Psoas muscle (tissue), 7 donors: ENCODE measurements at regions not wholly inside any gene's neighbourhood (a gene's known extent, or its start where the extent isn't known, plus 50 kb on each side); places are given as distances from the start of the nearest gene placed in this dataset.

Experiments used
- ATAC-seq, 4 donors: fragments of 200-7000 bp; cut with Tn5 transposase; one replicate each; pipeline ENCODE4 v1.9.1; 2020; ENCODE audit warnings: moderate library complexity in 3 of 4, mild to moderate bottlenecking in 2 of 4
- DNase-seq, 2 donors: peaks; one replicate each; pipeline ENCODE4 v3.0.0-alpha.2; 2020
- H3K27ac ChIP-seq: fragments of 200-600 bp; one replicate; pipeline ENCODE4 v1.8.0; 2022
- H3K27me3 ChIP-seq, 3 donors: fragments of 200-600 bp in 1 of 3; one replicate each; pipeline versions ENCODE4 v1.6.1 to v1.8.0; 2013 to 2022; ENCODE audit warnings: low read length in 2 of 3, mild to moderate bottlenecking in 2 of 3, moderate library complexity in 1 of 3; ENCODE audit not compliant: insufficient read depth in 3 of 3
- H3K36me3 ChIP-seq, 2 donors: fragments of 200-600 bp in 1 of 2; one replicate each; pipeline versions ENCODE4 v1.6.1 to v1.8.0; 2013 to 2022; ENCODE audit warnings: low read depth in 1 of 2, mild to moderate bottlenecking in 1 of 2, moderate library complexity in 1 of 2; ENCODE audit not compliant: insufficient read depth in 1 of 2
- H3K4me1 ChIP-seq: fragments of 200-600 bp; one replicate; pipeline ENCODE4 v1.8.0; 2022
- H3K4me3 ChIP-seq: fragments of 200-600 bp; one replicate; pipeline ENCODE4 v1.8.0; 2022; ENCODE audit warnings: mild to moderate bottlenecking
- H3K9me3 ChIP-seq: fragments of 200-600 bp; one replicate; pipeline ENCODE4 v1.8.0; 2022
- WGBS, 3 donors: extraction: QIAGEN DNeasy Blood & Tissue Kit; methylation state at CpG; one replicate each; pipeline versions ENCODE4 v1.1.6 to v1.1.7; 2013; 5-methylcytosine and 5-hydroxymethylcytosine counted together
- intact Hi-C, 2 donors: fragments of 100-400 bp; cut with DNase I; formaldehyde crosslinking; loops; one replicate each; pipeline versions ENCODE4 v1.11.0 to v1.14.2; 2022
- TF ChIP-seq, protein P1 (sequence below): fragments of 200-600 bp; IDR thresholded peaks from one replicate; pipeline ENCODE4 v1.8.0; 2022; ENCODE audit warnings: antibody characterized with exemption
- donor health status: healthy with polysubstance abuse.
- donor health status: DM: no; HTN: no; CAD: no; lungs with moderate emphysema.
- donor health status: Bipolar disorder and iron deficiency.
- donor health status: healthy.
- donor health status: DM: yes; HTN: yes; CAD: no.
- donor health status: DM: no; HTN: no; CAD: no.
- donor health status: DM: yes; HTN: yes; CAD: no.

DNA sequence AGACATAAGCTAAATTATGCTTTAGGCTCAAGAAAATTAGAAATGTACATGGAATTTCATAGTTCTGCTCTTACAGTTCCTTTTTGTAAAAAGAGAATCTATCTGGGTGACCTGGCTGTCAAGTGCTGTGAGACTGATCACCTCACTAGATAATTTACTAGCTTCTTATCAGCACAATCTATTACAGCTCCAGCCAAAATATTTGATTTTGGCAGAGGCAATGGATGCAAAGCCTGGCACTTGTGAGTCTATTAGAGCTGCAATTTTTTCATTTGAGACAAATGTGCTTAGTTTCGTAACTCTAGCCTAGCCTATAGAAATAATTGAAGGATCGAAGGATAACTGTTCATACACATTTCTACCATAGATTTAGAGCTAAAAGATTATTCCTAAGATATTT lies 927.5 kb downstream of the SLC6A15 start:
- TF ChIP-seq, protein P1, sequence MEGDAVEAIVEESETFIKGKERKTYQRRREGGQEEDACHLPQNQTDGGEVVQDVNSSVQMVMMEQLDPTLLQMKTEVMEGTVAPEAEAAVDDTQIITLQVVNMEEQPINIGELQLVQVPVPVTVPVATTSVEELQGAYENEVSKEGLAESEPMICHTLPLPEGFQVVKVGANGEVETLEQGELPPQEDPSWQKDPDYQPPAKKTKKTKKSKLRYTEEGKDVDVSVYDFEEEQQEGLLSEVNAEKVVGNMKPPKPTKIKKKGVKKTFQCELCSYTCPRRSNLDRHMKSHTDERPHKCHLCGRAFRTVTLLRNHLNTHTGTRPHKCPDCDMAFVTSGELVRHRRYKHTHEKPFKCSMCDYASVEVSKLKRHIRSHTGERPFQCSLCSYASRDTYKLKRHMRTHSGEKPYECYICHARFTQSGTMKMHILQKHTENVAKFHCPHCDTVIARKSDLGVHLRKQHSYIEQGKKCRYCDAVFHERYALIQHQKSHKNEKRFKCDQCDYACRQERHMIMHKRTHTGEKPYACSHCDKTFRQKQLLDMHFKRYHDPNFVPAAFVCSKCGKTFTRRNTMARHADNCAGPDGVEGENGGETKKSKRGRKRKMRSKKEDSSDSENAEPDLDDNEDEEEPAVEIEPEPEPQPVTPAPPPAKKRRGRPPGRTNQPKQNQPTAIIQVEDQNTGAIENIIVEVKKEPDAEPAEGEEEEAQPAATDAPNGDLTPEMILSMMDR: no peak
- intact Hi-C loops: no loop called here

DNA sequence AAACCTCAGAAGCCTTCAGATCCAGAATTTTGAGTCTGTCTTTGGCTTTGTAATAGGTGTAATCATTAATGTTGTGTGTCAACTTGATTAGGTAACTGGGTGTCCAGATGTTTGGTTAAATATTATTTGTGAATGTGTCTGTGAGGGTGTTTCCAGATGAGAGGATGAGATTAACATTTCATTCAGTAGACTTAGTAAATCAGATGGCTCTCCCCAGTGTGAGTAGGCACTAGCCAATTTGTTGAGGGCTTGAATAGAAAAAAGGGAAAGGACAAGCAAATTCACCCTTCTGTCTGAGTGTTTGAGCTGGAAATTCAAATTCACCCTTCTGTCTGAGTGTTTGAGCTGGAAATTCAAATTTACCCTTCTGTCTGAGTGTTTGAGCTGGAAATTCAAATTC lies 932.2 kb downstream of the SLC6A15 start:
- Histone ChIP-seq H3K4me1 (no peaks in the 10 kb centered on the region), H3K4me3 (no peak overlapping the region), H3K36me3 (no peaks in the 10 kb centered on the region), H3K27ac (no peak overlapping the region), H3K9me3 (no peaks in the 10 kb centered on the region), H3K27me3 (no peaks in the 10 kb centered on the region)
- ATAC-seq: no peak
- intact Hi-C loops: no loop called here
- TF ChIP-seq, protein P1: no peak
- no peak for DNase-seq

More for the DNA sequence above, 927.5 kb downstream of the SLC6A15 start:
- ATAC-seq (no peak), DNase-seq (no peak)
- no peak overlapping the region for H3K27ac ChIP-seq
- no peaks in the 10 kb centered on the region for H3K9me3 ChIP-seq
- H3K4me3 ChIP-seq: no peak overlapping the region
- no peaks in the 10 kb centered on the region for H3K4me1 ChIP-seq
- no peaks in the 10 kb centered on the region for H3K36me3 ChIP-seq
- no peaks in the 10 kb centered on the region for H3K27me3 ChIP-seq
- WGBS, 3 donors: 78 to 81% (median 78%) methylated on average over 2 of the region's 2 CpGs

DNA sequence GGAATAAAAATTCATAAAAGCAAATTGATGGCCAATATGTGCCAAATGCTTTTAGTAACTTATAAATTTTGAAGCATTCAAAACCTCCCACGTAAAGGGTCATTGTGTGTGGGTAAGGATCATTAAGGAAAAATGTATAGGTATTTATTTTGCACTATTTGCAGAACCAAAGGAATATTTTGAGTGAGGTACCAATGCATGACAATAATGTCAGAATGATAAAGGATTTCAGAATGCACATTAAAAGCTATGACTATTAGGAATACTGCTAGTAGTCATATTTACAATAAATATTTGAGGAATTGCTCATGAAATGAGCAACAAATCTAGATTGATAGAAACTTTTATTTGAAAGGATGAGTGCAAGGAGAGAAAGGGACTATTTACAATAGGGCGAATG lies 932.8 kb downstream of the SLC6A15 start:
- no peak overlapping the region for H3K27ac ChIP-seq
- ATAC-seq (no peak), DNase-seq (no peak)
- H3K4me3 ChIP-seq: no peak overlapping the region
- TF ChIP-seq, protein P1: no peak
- no peaks in the 10 kb centered on the region for H3K27me3 ChIP-seq
- no peaks in the 10 kb centered on the region for H3K36me3 ChIP-seq
- intact Hi-C loops: no loop called here
- WGBS, 3 donors: 82 to 93% (median 87%) methylated on average over 2 of the region's 2 CpGs
- H3K9me3 ChIP-seq: no peaks in the 10 kb centered on the region
- no peaks in the 10 kb centered on the region for H3K4me1 ChIP-seq

DNA sequence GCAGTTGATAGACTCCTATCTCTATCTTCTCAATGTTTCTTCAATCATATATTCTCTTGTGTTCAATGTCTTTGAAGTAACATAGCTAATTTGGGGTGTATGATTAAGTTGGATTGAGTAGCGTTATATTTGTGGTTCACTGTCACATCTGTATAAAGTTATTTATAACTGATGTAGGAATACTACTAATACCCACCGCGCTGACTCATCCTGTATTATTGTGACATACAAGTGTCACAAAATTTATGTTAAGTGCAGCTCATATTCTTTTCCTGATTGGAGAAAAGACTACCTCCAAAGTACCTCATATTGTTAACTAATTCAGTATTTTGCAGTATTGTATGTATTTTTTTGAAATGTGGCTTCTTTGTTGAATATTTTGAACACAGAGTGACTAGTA lies 940.8 kb downstream of the SLC6A15 start:
- no peaks in the 10 kb centered on the region for H3K27me3 ChIP-seq
- no peak overlapping the region for H3K4me3 ChIP-seq
- H3K9me3 ChIP-seq: no peaks in the 10 kb centered on the region
- intact Hi-C loops: no loop called here
- no peak overlapping the region for H3K27ac ChIP-seq
- H3K4me1 ChIP-seq: no peaks in the 10 kb centered on the region
- TF ChIP-seq, protein P1: no peak
- DNase-seq: no peak
- H3K36me3 ChIP-seq: no peaks in the 10 kb centered on the region
- ATAC-seq: no peak
- 85 to 88% (median 86%) methylated on average over 3 of the region's 3 CpGs for WGBS, 3 donors

DNA sequence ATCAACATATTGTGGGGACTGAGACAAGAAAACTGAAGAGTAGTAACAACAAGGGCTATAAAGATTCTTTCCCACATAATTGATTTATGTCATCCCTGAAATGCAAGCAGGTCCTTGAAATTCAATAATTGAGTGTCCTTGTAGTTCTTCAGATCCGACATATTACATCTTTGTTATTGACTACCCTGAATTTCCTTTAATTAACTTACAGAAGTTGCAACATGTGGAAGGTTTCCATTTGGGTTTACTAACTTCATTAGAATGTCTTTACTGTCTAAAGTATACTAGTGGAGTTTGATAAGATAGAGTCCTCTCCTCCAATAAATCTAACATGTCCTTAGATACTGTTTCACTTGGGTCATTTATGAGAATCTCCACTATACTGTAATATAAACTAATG lies 951.8 kb downstream of the SLC6A15 start:
- Histone ChIP-seq H3K4me1 (no peaks in the 10 kb centered on the region), H3K27ac (no peak overlapping the region), H3K27me3 (no peaks in the 10 kb centered on the region), H3K36me3 (no peaks in the 10 kb centered on the region), H3K4me3 (no peak overlapping the region), H3K9me3 (no peaks in the 10 kb centered on the region)
- ATAC-seq (no peak), DNase-seq (no peak)
- TF ChIP-seq, protein P1: no peak
- WGBS, 3 donors: 78 to 93% (median 88%) methylated on average over 1 of the region's 1 CpG
- intact Hi-C loops: no loop called here
